Sigmoid colon (tissue), 4 donors: ENCODE measurements at regions not wholly inside any gene's neighbourhood (a gene's known extent, or its start where the extent isn't known, plus 50 kb on each side); places are given as distances from the start of the nearest gene placed in this dataset.

Experiments
- POLR2A ChIP-seq, 2 donors: fragments of 450-650 bp; IDR thresholded peaks; one replicate each; pipeline ENCODE4 v1.6.1; 2016; ENCODE audit warnings: antibody characterized with exemption in 2 of 2, mild to moderate bottlenecking in 2 of 2, moderate library complexity in 2 of 2
- POLR2AphosphoS5 ChIP-seq, 4 donors: sonication (generic); formaldehyde crosslinking; IDR thresholded peaks; one replicate each; pipeline ENCODE4 v1.6.1; 2017; ENCODE audit warnings: antibody characterized with exemption in 4 of 4
- TF ChIP-seq, protein P1 (sequence below), 4 experiments: fragments of 450-650 bp in 3 of 4; fragments of 200-600 bp in 1 of 4; IDR thresholded peaks; one replicate each; pipeline ENCODE4 v1.5.1; 2016 to 2019; ENCODE audit warnings: antibody characterized with exemption in 4 of 4, mild to moderate bottlenecking in 3 of 4, moderate library complexity in 2 of 4

DNA sequence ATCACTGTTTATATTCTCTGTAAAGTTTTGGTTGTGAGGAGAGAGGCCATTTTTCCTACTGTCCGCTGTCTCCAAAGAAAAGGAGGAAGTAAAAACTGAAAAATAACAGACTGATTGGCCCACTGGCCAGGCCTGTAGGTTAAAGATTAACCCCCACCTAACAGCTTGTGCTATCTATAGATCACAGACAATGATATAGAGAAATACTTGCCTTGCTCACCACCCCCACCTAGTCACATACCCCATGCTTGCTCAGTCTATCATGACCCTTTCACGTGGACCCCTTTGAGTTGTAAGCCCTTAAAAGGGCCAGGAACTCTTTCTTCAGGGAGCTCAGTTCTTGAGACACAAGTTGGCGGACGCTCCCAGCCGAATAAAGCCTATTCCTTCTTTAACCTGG lies 357.4 kb downstream of the PRDM9 start:
- TF ChIP-seq, protein P1, sequence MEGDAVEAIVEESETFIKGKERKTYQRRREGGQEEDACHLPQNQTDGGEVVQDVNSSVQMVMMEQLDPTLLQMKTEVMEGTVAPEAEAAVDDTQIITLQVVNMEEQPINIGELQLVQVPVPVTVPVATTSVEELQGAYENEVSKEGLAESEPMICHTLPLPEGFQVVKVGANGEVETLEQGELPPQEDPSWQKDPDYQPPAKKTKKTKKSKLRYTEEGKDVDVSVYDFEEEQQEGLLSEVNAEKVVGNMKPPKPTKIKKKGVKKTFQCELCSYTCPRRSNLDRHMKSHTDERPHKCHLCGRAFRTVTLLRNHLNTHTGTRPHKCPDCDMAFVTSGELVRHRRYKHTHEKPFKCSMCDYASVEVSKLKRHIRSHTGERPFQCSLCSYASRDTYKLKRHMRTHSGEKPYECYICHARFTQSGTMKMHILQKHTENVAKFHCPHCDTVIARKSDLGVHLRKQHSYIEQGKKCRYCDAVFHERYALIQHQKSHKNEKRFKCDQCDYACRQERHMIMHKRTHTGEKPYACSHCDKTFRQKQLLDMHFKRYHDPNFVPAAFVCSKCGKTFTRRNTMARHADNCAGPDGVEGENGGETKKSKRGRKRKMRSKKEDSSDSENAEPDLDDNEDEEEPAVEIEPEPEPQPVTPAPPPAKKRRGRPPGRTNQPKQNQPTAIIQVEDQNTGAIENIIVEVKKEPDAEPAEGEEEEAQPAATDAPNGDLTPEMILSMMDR (IDR thresholded peaks at IDR 0.05), result no peak
- no peak for TF ChIP-seq POLR2A (IDR thresholded peaks at IDR 0.05)
- no peak for TF ChIP-seq POLR2AphosphoS5 (IDR thresholded peaks at IDR 0.05)
